IMR-90 (cell line): ENCODE measurements at regions not wholly inside any gene's neighbourhood (a gene's known extent, or its start where the extent isn't known, plus 50 kb on each side); places are given as distances from the start of the nearest gene placed in this dataset.

Source experiments
- ATAC-seq: fragments of 200-7000 bp; cut with Tn5 transposase; 2 replicates; pipeline ENCODE4 v1.9.1; 2020; ENCODE audit warnings: low read depth, mild to moderate bottlenecking, moderate library complexity
- BruUV-seq: library from RNA; stranded (reverse); fragments of 400-500 nt; replicated peaks from 2 replicates; lab custom pipeline; 2021; lab: Mats Ljungman, UMichigan
- CTCF ChIA-PET: fragments of 300-600 bp; formaldehyde crosslinking; extraction: SDS; loops from one replicate; lab custom pipeline; 2021; ENCODE audit warnings: antibody characterized with exemption; lab: Yijun Ruan, JAX
- POLR2A ChIA-PET: fragments of 300-600 bp; sonication (Branson Sonifier 250); formaldehyde crosslinking; loops from one replicate; lab custom pipeline; 2022; ENCODE audit warnings: antibody characterized with exemption; ENCODE audit not compliant: unreplicated experiment; lab: Charles Lee
- DNase-seq: peaks from one replicate; pipeline ENCODE4 v3.0.0; 2013
- H2AFZ ChIP-seq: replicated peaks from 2 replicates; pipeline ENCODE3; 2013; ENCODE audit warnings: low read length, mild to moderate bottlenecking; ENCODE audit not compliant: poor library complexity
- H2AK5ac ChIP-seq: 2 replicates; pipeline ENCODE4 v1.6.1; 2013; ENCODE audit warnings: low read depth, low read length, inconsistent platforms
- H2AK9ac ChIP-seq: replicated peaks from 2 replicates; pipeline ENCODE3; 2013; ENCODE audit warnings: mild to moderate bottlenecking, low read depth, low read length, moderate library complexity; ENCODE audit not compliant: poor library complexity
- H2BK120ac ChIP-seq: 2 replicates; pipeline ENCODE4 v1.6.1; 2013; ENCODE audit warnings: low read depth, low read length, inconsistent platforms
- H2BK15ac ChIP-seq: 3 replicates; pipeline ENCODE4 v1.6.1; 2013; ENCODE audit warnings: low read depth, low read length, inconsistent platforms
- H2BK20ac ChIP-seq: 2 replicates; pipeline ENCODE4 v1.6.1; 2013; ENCODE audit warnings: low read depth, mild to moderate bottlenecking, inconsistent platforms, low read length, moderate library complexity
- H2BK5ac ChIP-seq: 2 replicates; pipeline ENCODE4 v1.6.1; 2013; ENCODE audit warnings: mild to moderate bottlenecking, low read depth, low read length, inconsistent platforms; ENCODE audit not compliant: poor library complexity, severe bottlenecking
- H3K14ac ChIP-seq: replicated peaks from 2 replicates; pipeline ENCODE4 v1.6.1; 2013; ENCODE audit warnings: low read depth, low read length, inconsistent platforms
- H3K18ac ChIP-seq: 2 replicates; pipeline ENCODE4 v1.6.1; 2013; ENCODE audit warnings: low read depth, low read length, control low read depth
- H3K23ac ChIP-seq: 2 replicates; pipeline ENCODE4 v1.6.1; 2013; ENCODE audit warnings: low read depth, low read length, inconsistent platforms
- H3K27ac ChIP-seq: 2 replicates; pipeline ENCODE4 v1.5.1; 2013; ENCODE audit warnings: mild to moderate bottlenecking, control low read depth, low read length; ENCODE audit not compliant: insufficient read depth
- H3K27me3 ChIP-seq: 2 replicates; pipeline ENCODE4 v1.6.1; 2013; ENCODE audit warnings: low read length; ENCODE audit not compliant: control insufficient read depth, insufficient read depth
- H3K36me3 ChIP-seq: 2 replicates; pipeline ENCODE4 v1.6.1; 2013; ENCODE audit warnings: low read length, mixed read lengths; ENCODE audit not compliant: control insufficient read depth, insufficient read depth
- H3K4ac ChIP-seq: 2 replicates; pipeline ENCODE4 v1.6.1; 2013; ENCODE audit warnings: low read depth, low read length, inconsistent platforms
- H3K4me1 ChIP-seq: 2 replicates; pipeline ENCODE4 v1.6.1; 2013; ENCODE audit warnings: low read length, mixed read lengths; ENCODE audit not compliant: control insufficient read depth, insufficient read depth
- H3K4me2 ChIP-seq: 2 replicates; pipeline ENCODE4 v1.6.1; 2013; ENCODE audit warnings: low read depth, mild to moderate bottlenecking, control low read depth, low read length, moderate library complexity
- H3K4me3 ChIP-seq: 2 replicates; pipeline ENCODE4 v1.5.1; 2013; ENCODE audit warnings: low read depth, mild to moderate bottlenecking, control low read depth, low read length, moderate library complexity; ENCODE audit not compliant: insufficient read depth
- H3K56ac ChIP-seq: 2 replicates; pipeline ENCODE4 v1.6.1; 2013; ENCODE audit warnings: low read length, inconsistent platforms; ENCODE audit not compliant: insufficient read depth; ENCODE audit errors: extremely low read depth
- H3K79me1 ChIP-seq, 2 experiments: 2 replicates each; pipeline ENCODE4 v1.6.1; 2013; ENCODE audit warnings: low read length in 2 of 2, inconsistent platforms in 1 of 2, low read depth in 1 of 2
- H3K9ac ChIP-seq: 2 replicates; pipeline ENCODE4 v1.6.1; 2013; ENCODE audit warnings: low read depth, low read length, control low read depth
- H3K9me1 ChIP-seq: 2 replicates; pipeline ENCODE4 v1.6.1; 2013; ENCODE audit warnings: low read length, inconsistent platforms; ENCODE audit not compliant: insufficient read depth
- H3K9me3 ChIP-seq: 2 replicates; pipeline ENCODE4 v1.6.1; 2013; ENCODE audit warnings: low read length; ENCODE audit not compliant: control insufficient read depth, insufficient read depth
- H4K20me1 ChIP-seq: 2 replicates; pipeline ENCODE4 v1.6.1; 2013; ENCODE audit warnings: low read length, inconsistent platforms; ENCODE audit not compliant: insufficient read depth
- H4K5ac ChIP-seq: 2 replicates; pipeline ENCODE4 v1.6.1; 2013; ENCODE audit warnings: mild to moderate bottlenecking, low read depth, low read length, control low read depth
- H4K8ac ChIP-seq, 2 experiments: 2 replicates each; pipeline ENCODE4 v1.6.1; 2013; ENCODE audit warnings: low read depth in 2 of 2, low read length in 2 of 2, control low read depth in 1 of 2, inconsistent platforms in 1 of 2
- H4K91ac ChIP-seq: 2 replicates; pipeline ENCODE4 v1.6.1; 2013; ENCODE audit warnings: low read depth, low read length, inconsistent platforms; ENCODE audit not compliant: insufficient read depth
- RFX5 ChIP-seq: IDR thresholded peaks from 2 replicates; pipeline ENCODE4 v1.8.0; 2012; ENCODE audit warnings: low read depth, mild to moderate bottlenecking, low read length, moderate library complexity
- WGBS, 2 experiments: methylation state at CpG; one replicate each; pipeline versions ENCODE4 v1.1.5 to v1.1.7; 2013; ENCODE audit warnings: missing lambda C conversion rate in 2 of 2; ENCODE audit not compliant: insufficient read length in 1 of 2; ENCODE audit errors: extremely low coverage in 2 of 2; 5-methylcytosine and 5-hydroxymethylcytosine counted together
- dilution Hi-C: fragments of 300-500 bp; cut with HindIII; formaldehyde crosslinking; loops from one replicate; pipeline ENCODE4 v1.14.3; 2018; ENCODE audit warnings: low sequenced_read_pairs; ENCODE audit not compliant: unreplicated experiment
- in situ Hi-C: fragments of 300-500 bp; cut with MboI; formaldehyde crosslinking; loops from 3 replicates; pipeline ENCODE4 v1.14.3; 2019; ENCODE audit warnings: low sequenced_read_pairs, inconsistent platforms, mixed read lengths
- intact Hi-C: fragments of 100-400 bp; cut with micrococcal nuclease; formaldehyde crosslinking; loops from 2 replicates; pipeline ENCODE4 v1.10.0; 2022
- TF ChIP-seq, protein P1 (sequence below): fragments of 150-350 bp; IDR thresholded peaks from 2 replicates; pipeline ENCODE4 v1.6.1; 2017; ENCODE audit warnings: mild to moderate bottlenecking, antibody characterized with exemption, low read length, low read depth

GRCh38 chr4:73676136-73676535 is 55.9 kb upstream of the RASSF6 start:
- Histone ChIP-seq H4K8ac (no peak overlapping the region), H2BK5ac (no peak overlapping the region), H3K4me3 (no peak overlapping the region), H4K20me1 (no peaks in the 10 kb centered on the region), H3K14ac (no peak overlapping the region), H3K4ac (no peak overlapping the region), H4K91ac (no peak overlapping the region), H3K56ac (no peak overlapping the region), H3K9me1 (no peaks in the 10 kb centered on the region), H4K5ac (no peak overlapping the region), H2AFZ (no peak overlapping the region), H3K9ac (no peak overlapping the region), H3K27me3 (no peaks in the 10 kb centered on the region), H3K4me2 (no peak overlapping the region), H3K18ac (no peak overlapping the region), H3K4me1 (0 out of 2 replicates have a peak, but pooled peaks cover 2% of the 10 kb centered on the region), H3K79me1 (no peaks in the 10 kb centered on the region), H3K27ac (no peak overlapping the region), H2BK120ac (no peak overlapping the region), H3K36me3 (no peaks in the 10 kb centered on the region), H2AK5ac (no peak overlapping the region; the same call in 1 of the 2 replicates), H2BK15ac (no peak overlapping the region), H3K23ac (no peak overlapping the region), H2BK20ac (no peak overlapping the region), H2AK9ac (no peak overlapping the region), H3K9me3 (no peaks in the 10 kb centered on the region)
- ChIA-PET CTCF (interaction anchor here (1.0 to 1.7 kb wide), 3 partner anchors 15 to 261 kb away, joined by 3 to 5 read pairs (median 4); no protein-coding TSS in a partner anchor), POLR2A (no interaction called here)
- dilution Hi-C loops, result no loop called here
- intact Hi-C loops, result loop anchor here (5.0 kb wide), 1 partner anchor 51 kb away; no protein-coding TSS in a partner anchor
- ATAC-seq, result no peak
- no CpG with 5 or more reads among the region's 2 CpGs for whole genome bisulfite sequencing, 2 experiments
- TF ChIP-seq, protein P1, sequence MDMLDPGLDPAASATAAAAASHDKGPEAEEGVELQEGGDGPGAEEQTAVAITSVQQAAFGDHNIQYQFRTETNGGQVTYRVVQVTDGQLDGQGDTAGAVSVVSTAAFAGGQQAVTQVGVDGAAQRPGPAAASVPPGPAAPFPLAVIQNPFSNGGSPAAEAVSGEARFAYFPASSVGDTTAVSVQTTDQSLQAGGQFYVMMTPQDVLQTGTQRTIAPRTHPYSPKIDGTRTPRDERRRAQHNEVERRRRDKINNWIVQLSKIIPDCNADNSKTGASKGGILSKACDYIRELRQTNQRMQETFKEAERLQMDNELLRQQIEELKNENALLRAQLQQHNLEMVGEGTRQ, result no peak
- TF ChIP-seq RFX5, result no peak
- no TSS peak for BruUV-seq
- DNase-seq, result no peak
- in situ Hi-C loops, result no loop called here
